ENCODE measurements at regions not wholly inside any gene's neighbourhood (a gene's known extent, or its start where the extent isn't known, plus 50 kb on each side); places are given as distances from the start of the nearest gene placed in this dataset.

DNA sequence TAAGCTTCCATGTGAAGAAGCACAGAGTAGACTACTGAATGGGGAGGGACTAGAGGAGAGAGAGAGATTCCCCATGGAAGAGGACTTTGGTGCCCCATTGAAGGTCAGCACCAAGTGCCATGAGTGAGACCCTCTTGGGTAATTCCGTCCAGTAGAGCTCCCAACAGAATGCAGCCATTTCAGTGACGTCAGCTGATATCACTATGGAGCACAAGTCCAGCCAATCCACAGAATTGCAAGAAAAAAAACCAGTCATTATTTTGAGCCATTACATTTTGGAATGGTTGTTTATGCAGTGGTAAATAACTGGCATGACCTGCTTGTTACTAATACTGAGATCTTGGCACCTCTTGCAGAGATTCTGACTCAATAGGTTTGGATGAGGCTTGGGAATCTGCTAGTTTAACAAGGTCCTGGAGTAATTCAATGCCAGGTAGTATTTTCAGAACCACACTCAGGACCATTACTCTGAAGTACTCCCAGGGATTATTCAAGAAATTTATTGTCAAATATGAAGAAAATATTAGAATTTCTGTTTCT is 52.6 kb upstream of the SP8 start:
- DNase-seq (ENCODE audit: insufficient read length) (no peak), FAIRE-seq (no peak)
- TF ChIP-seq POLR2AphosphoS5 (IDR thresholded peaks at IDR 0.05; ENCODE audit: low read depth, low read length), result no peak
- no peak for TF ChIP-seq TAF1 (IDR thresholded peaks at IDR 0.05; ENCODE audit: borderline replicate concordance, low read depth, low read length)
- no peak for TF ChIP-seq POLR2A (IDR thresholded peaks at IDR 0.05; ENCODE audit: low read depth, low read length)

- TF ChIP-seq TAF1 (IDR thresholded peaks at IDR 0.05; ENCODE audit: borderline replicate concordance, low read depth, low read length), result no peak
- no peak for TF ChIP-seq POLR2A (IDR thresholded peaks at IDR 0.05; ENCODE audit: low read depth, low read length)
- no peak for TF ChIP-seq POLR2AphosphoS5 (IDR thresholded peaks at IDR 0.05; ENCODE audit: low read depth, low read length)
- FAIRE-seq (no peak), DNase-seq (ENCODE audit: insufficient read length) (no peak)
Measured at GRCh38 chr7:20839987-20840386, 53.3 kb upstream of the SP8 start.

DNA sequence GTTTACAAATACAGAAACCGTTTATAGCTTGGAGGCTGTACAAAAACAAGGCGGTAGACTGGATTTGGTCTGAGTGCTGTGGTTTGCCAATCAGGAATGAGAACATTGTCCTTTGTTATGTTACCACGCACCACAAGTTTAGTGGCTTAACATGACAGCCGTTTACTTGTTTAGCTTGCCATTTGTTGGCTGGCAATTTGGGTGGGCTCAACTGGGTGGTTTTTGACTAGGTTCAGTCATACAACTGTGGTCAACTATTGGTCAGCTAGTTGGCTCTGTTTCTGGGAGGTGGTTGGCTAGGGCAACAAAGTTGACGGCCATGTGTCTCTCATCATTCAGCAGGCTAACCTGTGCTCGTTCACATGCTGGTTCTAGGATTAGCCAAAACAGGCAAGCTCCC is 60.1 kb upstream of the SP8 start:
- DNase-seq (ENCODE audit: insufficient read length) (no peak), FAIRE-seq (no peak)
- TF ChIP-seq POLR2A (IDR thresholded peaks at IDR 0.05; ENCODE audit: low read depth, low read length) (no peak), POLR2AphosphoS5 (IDR thresholded peaks at IDR 0.05; ENCODE audit: low read depth, low read length) (no peak), TAF1 (IDR thresholded peaks at IDR 0.05; ENCODE audit: borderline replicate concordance, low read depth, low read length) (no peak)

GRCh38 chr7:20858951-20859350 is 72.3 kb upstream of the SP8 start:
- DNase-seq (ENCODE audit: insufficient read length) (no peak), FAIRE-seq (no peak)
- TF ChIP-seq POLR2A (IDR thresholded peaks at IDR 0.05; ENCODE audit: low read depth, low read length) (no peak), TAF1 (IDR thresholded peaks at IDR 0.05; ENCODE audit: borderline replicate concordance, low read depth, low read length) (no peak), POLR2AphosphoS5 (IDR thresholded peaks at IDR 0.05; ENCODE audit: low read depth, low read length) (no peak)

GRCh38 chr7:20861468-20861867 is 74.8 kb upstream of the SP8 start:
- TF ChIP-seq POLR2AphosphoS5 (IDR thresholded peaks at IDR 0.05; ENCODE audit: low read depth, low read length) (no peak), POLR2A (IDR thresholded peaks at IDR 0.05; ENCODE audit: low read depth, low read length) (no peak)
- FAIRE-seq (no peak), DNase-seq (ENCODE audit: insufficient read length) (no peak)

DNA sequence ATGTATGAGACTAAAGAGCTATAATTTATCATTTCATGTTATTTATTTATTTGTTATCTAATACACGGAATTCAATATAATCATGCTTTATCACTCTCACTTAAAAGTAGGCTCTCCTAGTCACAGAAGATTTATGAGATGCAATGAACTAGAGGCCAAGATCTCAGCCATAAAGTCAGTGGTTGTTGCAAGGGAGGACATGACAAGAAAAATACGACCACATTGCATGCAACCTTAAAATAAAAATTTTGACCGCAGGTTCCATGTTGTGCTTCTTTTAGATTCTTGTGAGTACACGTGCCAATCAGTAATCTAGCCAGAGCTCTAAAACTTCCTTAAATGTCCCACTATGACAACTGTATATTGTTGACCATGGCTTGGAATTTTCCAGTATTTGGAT is 75.9 kb upstream of the SP8 start:
- DNase-seq (ENCODE audit: insufficient read length), result no peak
- TF ChIP-seq POLR2AphosphoS5 (IDR thresholded peaks at IDR 0.05; ENCODE audit: low read depth, low read length) (no peak), TAF1 (IDR thresholded peaks at IDR 0.05; ENCODE audit: borderline replicate concordance, low read depth, low read length) (no peak)
- FAIRE-seq, result no peak

GRCh38 chr7:20864221-20864620 is 77.5 kb upstream of the SP8 start:
- TF ChIP-seq TAF1 (IDR thresholded peaks at IDR 0.05; ENCODE audit: borderline replicate concordance, low read depth, low read length), result no peak
- no peak for TF ChIP-seq POLR2A (IDR thresholded peaks at IDR 0.05; ENCODE audit: low read depth, low read length)
- no peak for TF ChIP-seq POLR2AphosphoS5 (IDR thresholded peaks at IDR 0.05; ENCODE audit: low read depth, low read length)
- FAIRE-seq, result no peak
- DNase-seq (ENCODE audit: insufficient read length), result no peak

GRCh38 chr7:20865684-20866083 is 79.0 kb upstream of the SP8 start:
- TF ChIP-seq POLR2A (IDR thresholded peaks at IDR 0.05; ENCODE audit: low read depth, low read length), result no peak
- TF ChIP-seq POLR2AphosphoS5 (IDR thresholded peaks at IDR 0.05; ENCODE audit: low read depth, low read length), result no peak
- no peak for TF ChIP-seq TAF1 (IDR thresholded peaks at IDR 0.05; ENCODE audit: borderline replicate concordance, low read depth, low read length)
- DNase-seq (ENCODE audit: insufficient read length) (no peak), FAIRE-seq (no peak)

DNA sequence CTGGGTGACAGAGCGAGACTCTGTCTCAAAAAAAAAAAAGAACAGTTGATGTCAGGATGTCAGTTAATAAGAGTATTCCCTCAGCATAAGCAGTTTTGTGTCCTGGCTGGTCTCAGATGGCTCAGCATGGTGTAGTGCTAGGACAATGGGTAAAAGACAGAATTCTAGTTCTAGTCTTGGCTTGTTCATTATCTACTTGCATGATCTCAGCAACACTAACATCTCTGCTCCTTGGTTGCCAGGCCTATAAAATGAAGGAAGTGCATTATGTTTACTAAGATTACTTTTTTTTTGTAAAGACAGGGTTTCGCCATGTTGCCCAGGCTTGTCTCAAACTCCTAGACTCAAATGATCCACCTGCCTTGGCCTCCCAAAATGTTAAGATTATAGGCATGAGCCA is 84.3 kb upstream of the SP8 start:
- TF ChIP-seq POLR2AphosphoS5 (IDR thresholded peaks at IDR 0.05; ENCODE audit: low read depth, low read length), result no peak
- no peak for TF ChIP-seq POLR2A (IDR thresholded peaks at IDR 0.05; ENCODE audit: low read depth, low read length)
- TF ChIP-seq TAF1 (IDR thresholded peaks at IDR 0.05; ENCODE audit: borderline replicate concordance, low read depth, low read length), result no peak
- FAIRE-seq, result no peak
- no peak for DNase-seq (ENCODE audit: insufficient read length)

GRCh38 chr7:20892776-20893175 is 106.1 kb upstream of the SP8 start:
- no peak for TF ChIP-seq TAF1 (IDR thresholded peaks at IDR 0.05; ENCODE audit: borderline replicate concordance, low read depth, low read length)
- TF ChIP-seq POLR2AphosphoS5 (IDR thresholded peaks at IDR 0.05; ENCODE audit: low read depth, low read length), result no peak
- no peak for TF ChIP-seq POLR2A (IDR thresholded peaks at IDR 0.05; ENCODE audit: low read depth, low read length)
- DNase-seq (ENCODE audit: insufficient read length) (no peak), FAIRE-seq (no peak)

DNA sequence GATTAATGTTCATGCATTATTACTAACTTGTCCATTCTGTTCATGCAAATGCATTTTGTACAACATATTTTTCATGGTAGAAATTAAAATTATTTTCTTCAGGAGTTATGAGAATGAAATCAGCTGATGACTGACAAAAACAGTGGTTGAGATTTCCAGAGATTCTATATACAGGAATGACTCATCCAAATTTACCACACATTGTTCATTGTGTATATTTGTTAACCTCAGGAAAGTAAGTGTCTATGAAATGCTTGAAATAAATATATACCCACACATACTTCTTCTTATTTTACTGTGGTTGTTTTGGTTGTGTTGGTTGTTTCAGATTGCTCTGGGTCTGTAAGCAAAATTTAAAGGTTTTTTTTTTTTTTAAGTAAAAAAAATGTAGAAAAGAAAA is 108.1 kb upstream of the SP8 start:
- no peak for FAIRE-seq
- DNase-seq (ENCODE audit: insufficient read length), result no peak

DNA sequence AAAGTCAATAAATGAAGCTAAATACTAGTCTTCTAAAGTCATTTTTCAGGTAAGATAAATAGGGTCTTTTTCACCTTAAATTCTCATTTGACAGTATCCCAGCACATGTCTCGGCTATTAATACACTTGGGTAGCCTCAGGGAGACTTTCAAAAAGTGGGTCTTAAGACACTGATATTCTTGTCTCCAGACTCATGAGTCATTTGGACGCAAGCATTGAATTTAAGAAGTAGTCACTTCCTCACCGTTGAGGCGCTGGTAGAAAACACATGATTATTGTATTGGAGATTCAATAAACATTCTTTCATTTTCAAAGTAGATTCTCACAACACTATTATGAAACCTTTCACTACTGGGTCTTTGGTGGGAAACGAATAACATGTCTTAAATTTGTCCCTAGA is 108.9 kb upstream of the SP8 start:
- TF ChIP-seq POLR2A (IDR thresholded peaks at IDR 0.05; ENCODE audit: low read depth, low read length), result no peak
- TF ChIP-seq TAF1 (IDR thresholded peaks at IDR 0.05; ENCODE audit: borderline replicate concordance, low read depth, low read length), result no peak
- TF ChIP-seq POLR2AphosphoS5 (IDR thresholded peaks at IDR 0.05; ENCODE audit: low read depth, low read length), result no peak
- FAIRE-seq, result no peak
- no peak for DNase-seq (ENCODE audit: insufficient read length)

More for the DNA sequence above, 108.1 kb upstream of the SP8 start:
- TF ChIP-seq POLR2A (IDR thresholded peaks at IDR 0.05; ENCODE audit: low read depth, low read length) (no peak), TAF1 (IDR thresholded peaks at IDR 0.05; ENCODE audit: borderline replicate concordance, low read depth, low read length) (no peak), POLR2AphosphoS5 (IDR thresholded peaks at IDR 0.05; ENCODE audit: low read depth, low read length) (no peak)

- no peak for DNase-seq (ENCODE audit: insufficient read length)
- TF ChIP-seq POLR2AphosphoS5 (IDR thresholded peaks at IDR 0.05; ENCODE audit: low read depth, low read length) (no peak), POLR2A (IDR thresholded peaks at IDR 0.05; ENCODE audit: low read depth, low read length) (no peak), TAF1 (IDR thresholded peaks at IDR 0.05; ENCODE audit: borderline replicate concordance, low read depth, low read length) (no peak)
- no peak for FAIRE-seq
Measured at GRCh38 chr7:20896996-20897395, 110.3 kb upstream of the SP8 start.
